ENCODE measurements at regions not wholly inside any gene's neighbourhood (a gene's known extent, or its start where the extent isn't known, plus 50 kb on each side); places are given as distances from the start of the nearest gene placed in this dataset.

- Histone ChIP-seq H3F3A (ENCODE audit: insufficient read depth, low read length, poor library complexity, severe bottlenecking) (no peaks in the 10 kb centered on the region), H4K20me1 (ENCODE audit: insufficient read depth) (no peaks in the 10 kb centered on the region), H3K27ac (ENCODE audit: low read length) (no peak overlapping the region), H3K27me3 (ENCODE audit: insufficient read depth, low read depth, low read length) (no peaks in the 10 kb centered on the region), H3K36me3 (ENCODE audit: insufficient read depth, low read length) (no peaks in the 10 kb centered on the region), H3K9ac (ENCODE audit: low read length) (no peak overlapping the region), H3K4me2 (ENCODE audit: low read length) (no peak overlapping the region), H2AFZ (ENCODE audit: low read depth, low read length) (no peak overlapping the region), H3K9me2 (ENCODE audit: insufficient read depth, low read length) (no peaks in the 10 kb centered on the region), H3K9me3 (ENCODE audit: low read length) (no peaks in the 10 kb centered on the region), H3K79me2 (replicated peaks; ENCODE audit: insufficient read depth, low read length) (no peaks in the 10 kb centered on the region), H3K4me3 (ENCODE audit: low read length) (no peak overlapping the region)
- TF ChIP-seq, protein P1, sequence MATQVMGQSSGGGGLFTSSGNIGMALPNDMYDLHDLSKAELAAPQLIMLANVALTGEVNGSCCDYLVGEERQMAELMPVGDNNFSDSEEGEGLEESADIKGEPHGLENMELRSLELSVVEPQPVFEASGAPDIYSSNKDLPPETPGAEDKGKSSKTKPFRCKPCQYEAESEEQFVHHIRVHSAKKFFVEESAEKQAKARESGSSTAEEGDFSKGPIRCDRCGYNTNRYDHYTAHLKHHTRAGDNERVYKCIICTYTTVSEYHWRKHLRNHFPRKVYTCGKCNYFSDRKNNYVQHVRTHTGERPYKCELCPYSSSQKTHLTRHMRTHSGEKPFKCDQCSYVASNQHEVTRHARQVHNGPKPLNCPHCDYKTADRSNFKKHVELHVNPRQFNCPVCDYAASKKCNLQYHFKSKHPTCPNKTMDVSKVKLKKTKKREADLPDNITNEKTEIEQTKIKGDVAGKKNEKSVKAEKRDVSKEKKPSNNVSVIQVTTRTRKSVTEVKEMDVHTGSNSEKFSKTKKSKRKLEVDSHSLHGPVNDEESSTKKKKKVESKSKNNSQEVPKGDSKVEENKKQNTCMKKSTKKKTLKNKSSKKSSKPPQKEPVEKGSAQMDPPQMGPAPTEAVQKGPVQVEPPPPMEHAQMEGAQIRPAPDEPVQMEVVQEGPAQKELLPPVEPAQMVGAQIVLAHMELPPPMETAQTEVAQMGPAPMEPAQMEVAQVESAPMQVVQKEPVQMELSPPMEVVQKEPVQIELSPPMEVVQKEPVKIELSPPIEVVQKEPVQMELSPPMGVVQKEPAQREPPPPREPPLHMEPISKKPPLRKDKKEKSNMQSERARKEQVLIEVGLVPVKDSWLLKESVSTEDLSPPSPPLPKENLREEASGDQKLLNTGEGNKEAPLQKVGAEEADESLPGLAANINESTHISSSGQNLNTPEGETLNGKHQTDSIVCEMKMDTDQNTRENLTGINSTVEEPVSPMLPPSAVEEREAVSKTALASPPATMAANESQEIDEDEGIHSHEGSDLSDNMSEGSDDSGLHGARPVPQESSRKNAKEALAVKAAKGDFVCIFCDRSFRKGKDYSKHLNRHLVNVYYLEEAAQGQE (IDR thresholded peaks at IDR 0.05; ENCODE audit: borderline replicate concordance): no peak
- no peak for TF ChIP-seq POLR2AphosphoS5 (IDR thresholded peaks at IDR 0.05)
- TF ChIP-seq MXI1 (conservative IDR thresholded peaks at IDR 0.05; ENCODE audit: poor library complexity, severe bottlenecking): no peak
- TF ChIP-seq, protein P2, sequence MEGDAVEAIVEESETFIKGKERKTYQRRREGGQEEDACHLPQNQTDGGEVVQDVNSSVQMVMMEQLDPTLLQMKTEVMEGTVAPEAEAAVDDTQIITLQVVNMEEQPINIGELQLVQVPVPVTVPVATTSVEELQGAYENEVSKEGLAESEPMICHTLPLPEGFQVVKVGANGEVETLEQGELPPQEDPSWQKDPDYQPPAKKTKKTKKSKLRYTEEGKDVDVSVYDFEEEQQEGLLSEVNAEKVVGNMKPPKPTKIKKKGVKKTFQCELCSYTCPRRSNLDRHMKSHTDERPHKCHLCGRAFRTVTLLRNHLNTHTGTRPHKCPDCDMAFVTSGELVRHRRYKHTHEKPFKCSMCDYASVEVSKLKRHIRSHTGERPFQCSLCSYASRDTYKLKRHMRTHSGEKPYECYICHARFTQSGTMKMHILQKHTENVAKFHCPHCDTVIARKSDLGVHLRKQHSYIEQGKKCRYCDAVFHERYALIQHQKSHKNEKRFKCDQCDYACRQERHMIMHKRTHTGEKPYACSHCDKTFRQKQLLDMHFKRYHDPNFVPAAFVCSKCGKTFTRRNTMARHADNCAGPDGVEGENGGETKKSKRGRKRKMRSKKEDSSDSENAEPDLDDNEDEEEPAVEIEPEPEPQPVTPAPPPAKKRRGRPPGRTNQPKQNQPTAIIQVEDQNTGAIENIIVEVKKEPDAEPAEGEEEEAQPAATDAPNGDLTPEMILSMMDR (IDR thresholded peaks at IDR 0.05; ENCODE audit: poor library complexity, severe bottlenecking): no peak
- TF ChIP-seq TAF1 (IDR thresholded peaks at IDR 0.05; ENCODE audit: low read depth): no peak
- no peak for TF ChIP-seq RAD21 (conservative IDR thresholded peaks at IDR 0.05)
- TF ChIP-seq EP300 (conservative IDR thresholded peaks at IDR 0.05; ENCODE audit: poor library complexity, severe bottlenecking): no peak
- TF ChIP-seq EZH2 (IDR thresholded peaks at IDR 0.05; ENCODE audit: borderline replicate concordance, insufficient read depth, low read length, poor library complexity, severe bottlenecking): no peak
- TF ChIP-seq SMC3 (conservative IDR thresholded peaks at IDR 0.05; ENCODE audit: poor library complexity): no peak
Observed at GRCh38 chr2:182586426-182586825, 129.6 kb upstream of the DNAJC10 start.

DNA sequence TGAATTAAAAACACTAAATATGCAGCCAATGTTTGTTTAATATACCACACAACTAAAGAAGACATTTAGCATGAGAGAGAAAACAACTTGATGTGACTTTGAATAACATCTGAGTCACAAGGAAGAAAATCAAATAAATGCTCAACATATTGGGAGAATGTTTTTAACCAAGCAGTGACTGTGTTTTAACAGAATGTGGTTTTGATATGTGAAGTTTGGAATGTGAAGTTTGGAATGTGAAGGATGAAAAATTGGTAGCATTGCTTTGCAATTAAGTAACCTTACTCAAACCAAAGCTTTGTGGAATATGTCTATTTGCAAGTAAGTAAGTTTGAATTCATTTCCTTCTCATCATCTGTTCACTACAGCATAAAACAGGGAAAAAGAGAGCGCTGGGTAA lies 128.2 kb upstream of the DNAJC10 start:
- H3K9me2 ChIP-seq (ENCODE audit: insufficient read depth, low read length): no peaks in the 10 kb centered on the region
- no peak overlapping the region for H2AFZ ChIP-seq (ENCODE audit: low read depth, low read length)
- H3F3A ChIP-seq (ENCODE audit: insufficient read depth, low read length, poor library complexity, severe bottlenecking): no peaks in the 10 kb centered on the region
- H3K36me3 ChIP-seq (ENCODE audit: insufficient read depth, low read length): no peaks in the 10 kb centered on the region
- no peaks in the 10 kb centered on the region for H3K9me3 ChIP-seq (ENCODE audit: low read length)
- TF ChIP-seq POLR2AphosphoS5 (IDR thresholded peaks at IDR 0.05) (no peak), MXI1 (conservative IDR thresholded peaks at IDR 0.05; ENCODE audit: poor library complexity, severe bottlenecking) (no peak), RAD21 (conservative IDR thresholded peaks at IDR 0.05) (no peak), TAF1 (IDR thresholded peaks at IDR 0.05; ENCODE audit: low read depth) (no peak), EP300 (conservative IDR thresholded peaks at IDR 0.05; ENCODE audit: poor library complexity, severe bottlenecking) (no peak), EZH2 (IDR thresholded peaks at IDR 0.05; ENCODE audit: borderline replicate concordance, insufficient read depth, low read length, poor library complexity, severe bottlenecking) (no peak), SMC3 (conservative IDR thresholded peaks at IDR 0.05; ENCODE audit: poor library complexity) (no peak)
- TF ChIP-seq, protein P2 (IDR thresholded peaks at IDR 0.05; ENCODE audit: poor library complexity, severe bottlenecking): no peak
- TF ChIP-seq, protein P1 (IDR thresholded peaks at IDR 0.05; ENCODE audit: borderline replicate concordance): no peak
- no peak overlapping the region for H3K9ac ChIP-seq (ENCODE audit: low read length)
- H3K4me2 ChIP-seq (ENCODE audit: low read length): no peak overlapping the region
- no peak overlapping the region for H3K27ac ChIP-seq (ENCODE audit: low read length)
- H3K27me3 ChIP-seq (ENCODE audit: insufficient read depth, low read depth, low read length): no peaks in the 10 kb centered on the region
- H3K79me2 ChIP-seq (replicated peaks; ENCODE audit: insufficient read depth, low read length): no peaks in the 10 kb centered on the region
- no peaks in the 10 kb centered on the region for H4K20me1 ChIP-seq (ENCODE audit: insufficient read depth)
- H3K4me3 ChIP-seq (ENCODE audit: low read length): no peak overlapping the region

Data from neural cell (in vitro differentiated cells).